DMS 273 treated with DMSO at 0.1 percent for 48 hours (cell line): ENCODE measurements at regions not wholly inside any gene's neighbourhood (a gene's known extent, or its start where the extent isn't known, plus 50 kb on each side); places are given as distances from the start of the nearest gene placed in this dataset.
"Not testable (repeated sequence)": the region's sequence is repeated elsewhere in the genome, so short reads cannot be mapped to it uniquely, and the experiment has no call there.

Experiments
- DNase-seq: peaks from one replicate; lab custom pipeline; 2025; lab: John Stamatoyannopoulos, UW

- DNase-seq, result no peak
Observed at GRCh38 chr4:188377816-188378215, 238.6 kb downstream of the TRIML1 start.

GRCh38 chr4:188383180-188383579 is 243.9 kb downstream of the TRIML1 start:
- no peak for DNase-seq

DNA sequence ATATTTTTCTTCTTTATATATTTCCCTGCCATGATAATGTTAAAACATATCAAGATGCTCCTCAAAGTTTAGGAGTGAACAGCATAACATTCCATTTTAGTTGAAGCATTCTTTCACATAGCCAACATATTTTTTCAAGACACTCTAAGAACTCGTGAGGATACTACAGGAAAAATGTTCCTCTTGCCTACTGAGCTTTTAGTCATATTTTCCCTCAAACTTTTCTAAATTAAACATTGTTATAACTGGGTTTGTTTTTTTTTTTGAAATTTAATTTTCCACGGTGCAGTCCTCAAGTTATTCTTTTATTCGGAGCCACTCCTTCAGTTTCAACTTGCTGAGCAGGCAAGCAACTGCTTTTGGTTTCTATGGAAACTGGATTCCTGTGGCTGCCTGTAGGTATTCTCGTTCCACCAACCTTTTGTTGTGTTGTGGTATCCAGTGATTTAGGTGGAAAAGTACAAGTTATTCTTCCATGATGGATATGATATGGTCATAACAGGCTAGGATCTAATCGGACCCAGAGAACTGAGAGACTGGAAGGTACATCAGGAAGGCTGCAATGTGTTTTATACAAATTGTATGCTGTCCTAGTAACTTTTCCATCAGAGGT is 248.0 kb downstream of the TRIML1 start:
- no peak for DNase-seq

GRCh38 chr4:188391349-188391748 is 252.1 kb downstream of the TRIML1 start:
- DNase-seq, result not testable (repeated sequence)

- DNase-seq, result no peak
Observed at GRCh38 chr4:188396037-188396436, 256.8 kb downstream of the TRIML1 start.

DNA sequence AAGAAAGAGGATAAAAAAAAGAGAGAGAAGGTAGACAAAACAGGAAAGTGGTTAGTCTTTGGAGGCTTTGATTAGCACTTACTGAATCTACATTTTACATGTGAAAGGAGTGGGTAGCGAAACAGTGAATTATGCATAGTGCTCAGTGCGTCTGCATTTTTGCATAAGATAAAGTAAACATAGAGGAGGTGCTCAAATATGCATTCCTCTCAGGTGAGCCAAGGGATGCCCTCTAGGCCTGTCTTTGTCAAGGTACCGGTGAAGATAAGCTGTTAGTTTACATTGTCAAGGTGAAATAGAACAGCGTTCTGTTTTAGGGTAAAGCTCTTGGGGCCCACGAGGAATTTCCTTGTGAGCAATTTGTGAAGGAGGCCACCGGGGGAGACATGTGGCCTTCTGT is 260.6 kb downstream of the TRIML1 start:
- no peak for DNase-seq

DNA sequence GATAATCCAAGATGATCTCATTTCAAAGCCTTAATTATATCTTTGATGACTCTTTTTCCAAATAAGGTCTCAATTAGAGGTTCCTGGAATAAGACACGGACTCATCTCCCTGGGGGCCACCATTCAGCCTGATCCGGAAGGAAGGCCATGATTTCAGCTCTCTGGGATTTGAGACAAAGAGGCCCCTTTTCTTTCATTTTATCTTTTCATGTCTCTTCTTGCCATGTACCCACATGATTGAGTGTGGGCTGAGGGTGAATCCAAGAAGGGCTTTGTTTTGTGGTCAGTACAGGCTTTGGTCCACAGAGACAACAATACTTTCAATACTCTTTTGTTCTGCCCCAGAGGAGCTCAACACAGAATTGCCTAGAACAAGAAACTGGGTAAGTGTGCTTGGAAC is 261.2 kb downstream of the TRIML1 start:
- DNase-seq, result no peak

- no peak for DNase-seq
Observed at GRCh38 chr4:188403272-188403671, 264.0 kb downstream of the TRIML1 start.

- not testable (repeated sequence) for DNase-seq
Observed at GRCh38 chr4:188405071-188405835, 266.0 kb downstream of the TRIML1 start.

- no peak for DNase-seq
Observed at GRCh38 chr4:188408244-188409030, 269.2 kb downstream of the TRIML1 start.

- DNase-seq, result no peak
Observed at GRCh38 chr4:188409851-188410250, 270.6 kb downstream of the TRIML1 start.

DNA sequence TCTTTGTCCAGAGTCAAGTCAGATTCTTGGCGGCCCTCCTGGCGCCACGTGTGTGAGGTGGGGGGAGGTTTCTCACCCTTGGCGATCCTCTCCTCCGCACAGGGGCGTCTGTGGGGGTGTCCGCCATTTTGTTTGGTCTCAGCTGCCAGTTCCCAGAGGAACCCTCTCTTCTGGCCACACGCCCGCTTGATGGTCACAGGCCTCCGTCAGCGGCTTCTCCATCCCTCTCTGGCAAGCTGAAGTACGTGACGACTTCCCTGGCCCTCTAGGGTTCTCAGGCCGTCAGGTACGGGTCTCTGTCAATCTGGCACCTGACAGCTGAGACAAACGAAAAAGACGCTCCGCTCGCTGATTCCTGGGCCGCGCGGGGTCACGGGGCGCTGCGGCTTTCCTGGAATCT is 272.6 kb downstream of the TRIML1 start:
- DNase-seq, result no peak

GRCh38 chr4:188412499-188412898 is 273.3 kb downstream of the TRIML1 start:
- DNase-seq, result no peak

- DNase-seq, result no peak
Observed at GRCh38 chr4:188414441-188414840, 275.2 kb downstream of the TRIML1 start.

DNA sequence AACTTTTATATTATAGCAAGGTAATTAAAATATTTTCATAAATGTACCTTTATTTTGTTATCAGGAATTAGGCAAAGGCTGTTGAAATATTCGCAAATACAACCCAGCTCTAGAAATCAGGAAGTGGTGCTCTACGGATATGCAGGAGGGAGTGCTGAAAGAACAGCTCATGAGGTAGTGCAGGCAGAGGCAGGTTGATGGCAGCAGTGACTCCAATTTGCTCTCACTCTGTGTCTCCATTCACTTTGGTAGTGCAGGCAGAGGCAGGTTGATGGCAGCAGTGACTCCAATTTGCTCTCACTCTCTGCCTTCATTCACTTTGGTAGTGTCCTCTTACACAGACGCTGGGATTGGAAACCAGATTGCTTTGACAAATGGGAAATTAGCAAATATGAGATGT is 277.9 kb downstream of the TRIML1 start:
- DNase-seq, result no peak

- DNase-seq, result no peak
Observed at GRCh38 chr4:188423039-188423438, 283.8 kb downstream of the TRIML1 start.

- DNase-seq, result no peak
Observed at GRCh38 chr4:188428935-188429334, 289.7 kb downstream of the TRIML1 start.

DNA sequence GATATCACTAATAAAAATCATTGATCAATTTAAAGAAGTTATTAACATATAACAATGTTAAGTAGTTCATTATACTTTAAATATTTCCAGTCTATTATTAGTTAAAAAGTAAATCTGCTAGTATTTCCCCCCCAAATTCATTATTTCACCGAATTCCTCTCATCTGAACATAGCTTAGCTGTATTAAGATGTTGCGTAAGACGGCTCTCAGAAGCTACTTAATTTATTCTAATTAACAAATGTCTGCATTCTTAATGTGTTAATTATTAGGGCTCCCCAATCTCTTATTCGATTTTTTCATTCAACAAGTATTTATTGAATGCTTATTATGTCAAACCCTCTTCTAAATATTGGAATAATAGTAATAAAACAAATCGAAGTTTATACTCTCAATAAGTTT is 290.7 kb downstream of the TRIML1 start:
- no peak for DNase-seq

GRCh38 chr4:188430384-188430783 is 291.1 kb downstream of the TRIML1 start:
- no peak for DNase-seq

GRCh38 chr4:188432328-188432727 is 293.1 kb downstream of the TRIML1 start:
- no peak for DNase-seq

DNA sequence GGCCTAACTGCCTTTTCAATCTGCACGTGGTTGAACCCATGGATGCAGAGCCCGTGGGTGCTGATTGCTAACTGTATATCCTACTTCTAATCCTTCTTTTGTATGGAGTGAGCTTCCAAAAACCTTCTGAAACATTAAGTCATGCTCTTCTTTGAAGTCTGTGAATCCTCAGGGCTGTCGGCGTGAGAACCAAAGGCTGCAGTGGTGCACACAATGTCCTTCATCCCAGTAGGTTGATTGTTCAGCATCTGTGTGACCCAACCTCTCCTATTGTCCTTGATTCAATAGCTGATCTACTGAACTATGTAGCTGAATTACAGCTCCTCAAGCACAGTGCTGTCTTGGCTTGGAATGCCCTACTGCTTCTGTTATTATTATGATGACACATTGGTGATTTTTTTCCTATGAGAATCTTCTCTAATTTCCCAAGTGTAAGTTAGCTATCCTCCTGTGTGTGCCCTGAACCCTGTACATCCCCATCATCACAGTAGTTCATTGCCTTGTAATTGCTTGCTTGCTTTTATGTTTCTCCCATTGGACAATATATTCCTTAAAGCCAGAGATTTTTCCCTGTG is 294.6 kb downstream of the TRIML1 start:
- no peak for DNase-seq

GRCh38 chr4:188434643-188435042 is 295.4 kb downstream of the TRIML1 start:
- DNase-seq, result no peak

- DNase-seq, result no peak
Observed at GRCh38 chr4:188435381-188435780, 296.1 kb downstream of the TRIML1 start.
